GM21381 (cell line): ENCODE measurements at regions not wholly inside any gene's neighbourhood (a gene's known extent, or its start where the extent isn't known, plus 50 kb on each side); places are given as distances from the start of the nearest gene placed in this dataset.

Source experiments
- ATAC-seq: cut with Tn5 transposase; IDR thresholded peaks from one replicate; pipeline ENCODE4 v1.9.1; 2021; ENCODE audit warnings: mild to moderate bottlenecking, moderate library complexity; ENCODE audit not compliant: unreplicated experiment

GRCh38 chr2:234665304-234665703, 168.4 kb upstream of the ARL4C start:
- ATAC-seq: no peak

GRCh38 chr2:234661849-234662248, 165.0 kb upstream of the ARL4C start:
- ATAC-seq: no peak

- ATAC-seq: no peak
These were observed 164.3 kb upstream of the ARL4C start for GRCh38 chr2:234661175-234661574.

- no peak for ATAC-seq
These were observed 158.8 kb upstream of the ARL4C start for GRCh38 chr2:234655706-234656105.

GRCh38 chr2:234650911-234651310, 154.0 kb upstream of the ARL4C start:
- no peak for ATAC-seq

GRCh38 chr2:234649951-234650350, 153.1 kb upstream of the ARL4C start:
- no peak for ATAC-seq

GRCh38 chr2:234643407-234643806, 146.5 kb upstream of the ARL4C start:
- ATAC-seq: no peak

GRCh38 chr2:234641086-234641485, 144.2 kb upstream of the ARL4C start:
- ATAC-seq: no peak

- no peak for ATAC-seq
These were observed 143.8 kb upstream of the ARL4C start for GRCh38 chr2:234640657-234641056.

- no peak for ATAC-seq
These were observed 142.1 kb upstream of the ARL4C start for GRCh38 chr2:234638966-234639365.

- no peak for ATAC-seq
These were observed 138.4 kb upstream of the ARL4C start for GRCh38 chr2:234635284-234635683.

- ATAC-seq: no peak
These were observed 136.8 kb upstream of the ARL4C start for GRCh38 chr2:234633581-234634230.

GRCh38 chr2:234632527-234633391, 135.9 kb upstream of the ARL4C start:
- ATAC-seq: no peak

GRCh38 chr2:234631646-234632514, 135.0 kb upstream of the ARL4C start:
- ATAC-seq: no peak

- ATAC-seq: no peak
These were observed 133.9 kb upstream of the ARL4C start for GRCh38 chr2:234630801-234631261.

GRCh38 chr2:234629596-234629995, 132.7 kb upstream of the ARL4C start:
- no peak for ATAC-seq

GRCh38 chr2:234628953-234629352, 132.1 kb upstream of the ARL4C start:
- no peak for ATAC-seq

- no peak for ATAC-seq
These were observed 130.4 kb upstream of the ARL4C start for GRCh38 chr2:234627308-234627707.

GRCh38 chr2:234626566-234627130, 129.8 kb upstream of the ARL4C start:
- no peak for ATAC-seq

GRCh38 chr2:234625626-234626250, 128.9 kb upstream of the ARL4C start:
- ATAC-seq: no peak
